H9 (cell line): ENCODE measurements at regions not wholly inside any gene's neighbourhood (a gene's known extent, or its start where the extent isn't known, plus 50 kb on each side); places are given as distances from the start of the nearest gene placed in this dataset.

Source experiments
- DNase-seq: peaks from one replicate; pipeline ENCODE4 v3.0.0-alpha.2; 2017
- H2AFZ ChIP-seq: one replicate; pipeline ENCODE4 v1.6.1; 2013; ENCODE audit warnings: mild to moderate bottlenecking, low read length, control low read depth, moderate library complexity
- H2AK5ac ChIP-seq: 2 replicates; pipeline ENCODE4 v1.6.1; 2013; ENCODE audit warnings: low read length, control low read depth, mixed read lengths; ENCODE audit not compliant: insufficient read length
- H2BK120ac ChIP-seq: one replicate; pipeline ENCODE4 v1.6.1; 2013; ENCODE audit warnings: low read depth, mild to moderate bottlenecking, low read length, control low read depth, inconsistent platforms; ENCODE audit not compliant: poor library complexity, severe bottlenecking
- H2BK12ac ChIP-seq: 2 replicates; pipeline ENCODE4 v1.6.1; 2013; ENCODE audit warnings: low read length, control low read depth, mixed read lengths, low read depth; ENCODE audit not compliant: insufficient read length
- H2BK15ac ChIP-seq: 2 replicates; pipeline ENCODE4 v1.6.1; 2013; ENCODE audit warnings: low read depth, low read length, control low read depth
- H2BK20ac ChIP-seq: one replicate; pipeline ENCODE4 v1.6.1; 2013; ENCODE audit warnings: low read depth, mild to moderate bottlenecking, low read length, control low read depth, inconsistent platforms; ENCODE audit not compliant: poor library complexity, severe bottlenecking
- H2BK5ac ChIP-seq: 2 replicates; pipeline ENCODE4 v1.6.1; 2013; ENCODE audit warnings: low read length, control low read depth, mixed read lengths; ENCODE audit not compliant: insufficient read length
- H3K14ac ChIP-seq: 2 replicates; pipeline ENCODE4 v1.6.1; 2013; ENCODE audit warnings: low read length, control low read depth; ENCODE audit not compliant: insufficient read depth
- H3K18ac ChIP-seq: 2 replicates; pipeline ENCODE4 v1.6.1; 2013; ENCODE audit warnings: low read depth, mild to moderate bottlenecking, mixed read lengths, low read length, control low read depth; ENCODE audit not compliant: insufficient read length
- H3K23ac ChIP-seq: 2 replicates; pipeline ENCODE4 v1.6.1; 2013; ENCODE audit warnings: low read length, control low read depth, mixed read lengths, low read depth; ENCODE audit not compliant: insufficient read length
- H3K23me2 ChIP-seq: 2 replicates; pipeline ENCODE4 v1.6.1; 2013; ENCODE audit warnings: low read depth, mild to moderate bottlenecking, mixed read lengths, low read length, control low read depth; ENCODE audit not compliant: insufficient read length, poor library complexity, severe bottlenecking
- H3K27ac ChIP-seq: 2 replicates; pipeline ENCODE4 v1.5.1; 2013; ENCODE audit warnings: low read length, control low read depth, mixed read lengths, low read depth; ENCODE audit not compliant: insufficient read length
- H3K27me3 ChIP-seq: 2 replicates; pipeline ENCODE4 v1.6.1; 2013; ENCODE audit warnings: low read length, control low read depth, inconsistent platforms; ENCODE audit not compliant: insufficient read depth
- H3K4ac ChIP-seq: 2 replicates; pipeline ENCODE4 v1.6.1; 2013; ENCODE audit warnings: low read depth, mild to moderate bottlenecking, control low read depth, inconsistent platforms, low read length, moderate library complexity
- H3K4me1 ChIP-seq: 2 replicates; pipeline ENCODE4 v1.6.1; 2013; ENCODE audit warnings: low read length, control low read depth, inconsistent platforms; ENCODE audit not compliant: insufficient read depth
- H3K4me2 ChIP-seq: 2 replicates; pipeline ENCODE4 v1.6.1; 2013; ENCODE audit warnings: low read length, control low read depth, mixed read lengths; ENCODE audit not compliant: insufficient read length, insufficient read depth
- H3K56ac ChIP-seq: 2 replicates; pipeline ENCODE4 v1.6.1; 2013; ENCODE audit warnings: low read depth, mild to moderate bottlenecking, mixed read lengths, low read length, control low read depth; ENCODE audit not compliant: insufficient read length
- H3K79me1 ChIP-seq: 2 replicates; pipeline ENCODE4 v1.6.1; 2013; ENCODE audit warnings: low read depth, mild to moderate bottlenecking, moderate library complexity, low read length, control low read depth, inconsistent platforms; ENCODE audit not compliant: insufficient read depth, poor library complexity, severe bottlenecking
- H3K79me2 ChIP-seq: 2 replicates; pipeline ENCODE4 v1.6.1; 2013; ENCODE audit warnings: low read length, control low read depth, inconsistent platforms; ENCODE audit not compliant: insufficient read depth
- H3K9ac ChIP-seq: 2 replicates; pipeline ENCODE4 v1.6.1; 2013; ENCODE audit warnings: low read length, control low read depth, mixed read lengths; ENCODE audit not compliant: insufficient read length; ENCODE audit errors: extremely low read depth
- H3K9me3 ChIP-seq: one replicate; pipeline ENCODE4 v1.6.1; 2013; ENCODE audit warnings: low read depth, low read length, inconsistent platforms; ENCODE audit not compliant: control insufficient read depth
- H3T11ph ChIP-seq: one replicate; pipeline ENCODE4 v1.6.1; 2013; ENCODE audit warnings: mild to moderate bottlenecking, low read length, control low read depth, inconsistent platforms
- H4K20me1 ChIP-seq: one replicate; pipeline ENCODE4 v1.6.1; 2013; ENCODE audit not compliant: control insufficient read depth, insufficient read length, insufficient read depth
- H4K5ac ChIP-seq: 2 replicates; pipeline ENCODE4 v1.6.1; 2013; ENCODE audit warnings: low read depth, mild to moderate bottlenecking, mixed read lengths, low read length, control low read depth; ENCODE audit not compliant: insufficient read length
- H4K8ac ChIP-seq: replicated peaks from 2 replicates; pipeline ENCODE4 v1.6.1; 2013; ENCODE audit warnings: low read length, control low read depth, mixed read lengths, low read depth; ENCODE audit not compliant: insufficient read length
- H4K91ac ChIP-seq: 2 replicates; pipeline ENCODE4 v1.6.1; 2013; ENCODE audit warnings: low read depth, mild to moderate bottlenecking, moderate library complexity, mixed read lengths, low read length, control low read depth; ENCODE audit not compliant: insufficient read length
- H3K27ac Mint-ChIP-seq, 3 experiments: 2 replicates in 2 of 3; 3 replicates in 1 of 3; pipeline ENCODE4 v1.8.0; 2020 to 2021; ENCODE audit warnings: mixed read lengths in 3 of 3, mild to moderate bottlenecking in 1 of 3, moderate library complexity in 1 of 3
- H3K27me3 Mint-ChIP-seq: 2 replicates; pipeline ENCODE4 v1.8.0; 2021; ENCODE audit warnings: low read depth, mild to moderate bottlenecking, moderate library complexity, mixed read lengths
- H3K36me3 Mint-ChIP-seq, 3 experiments: 2 replicates in 2 of 3; 3 replicates in 1 of 3; pipeline ENCODE4 v1.8.0; 2020 to 2021; ENCODE audit warnings: low read depth in 3 of 3, mixed read lengths in 3 of 3; ENCODE audit not compliant: insufficient read depth in 1 of 3
- H3K4me1 Mint-ChIP-seq, 2 experiments: 2 replicates each; pipeline ENCODE4 v1.8.0; 2020; ENCODE audit warnings: mixed read lengths in 2 of 2
- H3K4me3 Mint-ChIP-seq, 2 experiments: 2 replicates in 1 of 2; 3 replicates in 1 of 2; pipeline ENCODE4 v1.8.0; 2020 to 2021; ENCODE audit warnings: mild to moderate bottlenecking in 2 of 2, mixed read lengths in 2 of 2, moderate library complexity in 1 of 2
- H3K9me3 Mint-ChIP-seq, 2 experiments: 2 replicates in 1 of 2; 3 replicates in 1 of 2; pipeline ENCODE4 v1.8.0; 2020; ENCODE audit warnings: mild to moderate bottlenecking in 2 of 2, mixed read lengths in 2 of 2, moderate library complexity in 1 of 2
- WGBS: extraction: QIAGEN DNeasy Blood & Tissue Kit; methylation state at CpG from one replicate; pipeline ENCODE4 v1.1.7; 2013; ENCODE audit warnings: missing lambda C conversion rate, low lambda C conversion rate, mixed read lengths; ENCODE audit not compliant: insufficient read length; ENCODE audit errors: extremely low coverage; 5-methylcytosine and 5-hydroxymethylcytosine counted together
- TF ChIP-seq, protein P1 (sequence below): fragments of 200-600 bp; sonication (generic); conservative IDR thresholded peaks from 3 replicates; pipeline ENCODE4 v1.8.0; 2021; ENCODE audit warnings: antibody characterized with exemption, mild to moderate bottlenecking

DNA sequence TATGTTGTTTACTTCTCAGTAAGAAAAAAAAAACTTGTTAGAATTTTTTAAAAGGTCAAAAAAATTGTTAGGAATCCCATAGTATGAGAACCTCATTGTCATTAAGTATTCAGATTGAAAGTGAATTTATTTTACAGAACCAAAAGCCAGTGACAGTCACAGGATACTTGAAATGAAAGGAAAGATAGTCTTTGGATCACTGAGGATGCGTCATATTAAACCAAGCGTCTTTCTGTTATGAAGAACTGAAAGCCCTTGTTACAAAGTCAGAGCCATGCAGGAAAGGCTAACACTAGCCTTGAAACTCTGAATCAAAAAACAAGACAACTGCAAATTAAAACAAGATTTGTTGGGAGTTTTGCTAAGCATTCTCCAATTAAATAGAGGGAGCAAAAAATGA lies 1348.0 kb upstream of the SLC10A2 start:
- Histone ChIP-seq H3K4ac (no peak overlapping the region), H2BK5ac (no peak overlapping the region), H3K23me2 (no peaks in the 10 kb centered on the region), H2BK20ac (no peak overlapping the region), H2BK120ac (no peak overlapping the region), H4K8ac (no peak overlapping the region), H3K9me3 (no peaks in the 10 kb centered on the region), H2AK5ac (no peak overlapping the region), H3K23ac (no peak overlapping the region), H4K5ac (no peak overlapping the region), H2BK15ac (no peak overlapping the region), H3K79me1 (no peaks in the 10 kb centered on the region), H3K27ac (no peak overlapping the region), H3K14ac (no peak overlapping the region), H3K9ac (no peak overlapping the region), H2AFZ (no peak overlapping the region), H3K56ac (no peak overlapping the region), H2BK12ac (no peak overlapping the region), H4K20me1 (no peaks in the 10 kb centered on the region), H3K4me2 (no peak overlapping the region), H3K4me1 (no peaks in the 10 kb centered on the region), H3K18ac (no peak overlapping the region), H3K27me3 (no peaks in the 10 kb centered on the region), H3K79me2 (no peaks in the 10 kb centered on the region), H3T11ph (no peak overlapping the region), H4K91ac (no peak overlapping the region)
- Mint-ChIP-seq H3K4me3 (no peak overlapping the region), H3K27ac (no peak overlapping the region), H3K36me3 (no peaks in the 10 kb centered on the region; a peak in 1 of 7 replicates), H3K9me3 (no peaks in the 10 kb centered on the region), H3K4me1 (no peaks in the 10 kb centered on the region), H3K27me3 (no peaks in the 10 kb centered on the region)
- no CpG with 5 or more reads among the region's 2 CpGs for whole genome bisulfite sequencing
- DNase-seq = no peak
- TF ChIP-seq, protein P1, sequence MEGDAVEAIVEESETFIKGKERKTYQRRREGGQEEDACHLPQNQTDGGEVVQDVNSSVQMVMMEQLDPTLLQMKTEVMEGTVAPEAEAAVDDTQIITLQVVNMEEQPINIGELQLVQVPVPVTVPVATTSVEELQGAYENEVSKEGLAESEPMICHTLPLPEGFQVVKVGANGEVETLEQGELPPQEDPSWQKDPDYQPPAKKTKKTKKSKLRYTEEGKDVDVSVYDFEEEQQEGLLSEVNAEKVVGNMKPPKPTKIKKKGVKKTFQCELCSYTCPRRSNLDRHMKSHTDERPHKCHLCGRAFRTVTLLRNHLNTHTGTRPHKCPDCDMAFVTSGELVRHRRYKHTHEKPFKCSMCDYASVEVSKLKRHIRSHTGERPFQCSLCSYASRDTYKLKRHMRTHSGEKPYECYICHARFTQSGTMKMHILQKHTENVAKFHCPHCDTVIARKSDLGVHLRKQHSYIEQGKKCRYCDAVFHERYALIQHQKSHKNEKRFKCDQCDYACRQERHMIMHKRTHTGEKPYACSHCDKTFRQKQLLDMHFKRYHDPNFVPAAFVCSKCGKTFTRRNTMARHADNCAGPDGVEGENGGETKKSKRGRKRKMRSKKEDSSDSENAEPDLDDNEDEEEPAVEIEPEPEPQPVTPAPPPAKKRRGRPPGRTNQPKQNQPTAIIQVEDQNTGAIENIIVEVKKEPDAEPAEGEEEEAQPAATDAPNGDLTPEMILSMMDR = no peak
